IPS-15b (cell line): ENCODE measurements at regions not wholly inside any gene's neighbourhood (a gene's known extent, or its start where the extent isn't known, plus 50 kb on each side); places are given as distances from the start of the nearest gene placed in this dataset.

Experiments used
- H3K27me3 ChIP-seq: one replicate; pipeline ENCODE4 v1.6.1; 2013; ENCODE audit warnings: low read length; ENCODE audit not compliant: control insufficient read depth, insufficient read depth
- H3K36me3 ChIP-seq: one replicate; pipeline ENCODE4 v1.6.1; 2013; ENCODE audit warnings: low read length; ENCODE audit not compliant: control insufficient read depth, insufficient read depth
- H3K4me1 ChIP-seq: one replicate; pipeline ENCODE4 v1.6.1; 2013; ENCODE audit warnings: mild to moderate bottlenecking, low read length; ENCODE audit not compliant: control insufficient read depth, insufficient read depth
- H3K4me3 ChIP-seq: one replicate; pipeline ENCODE4 v1.5.1; 2013; ENCODE audit warnings: low read depth, low read length
- H3K9ac ChIP-seq: one replicate; pipeline ENCODE4 v1.6.1; 2013; ENCODE audit warnings: low read depth, mild to moderate bottlenecking, low read length
- H3K9me3 ChIP-seq: one replicate; pipeline ENCODE4 v1.6.1; 2013; ENCODE audit warnings: mild to moderate bottlenecking, low read length; ENCODE audit not compliant: control insufficient read depth, insufficient read depth

GRCh38 chr22:47236161-47236560 is 473.7 kb downstream of the TBC1D22A start:
- H3K4me1 ChIP-seq = no peaks in the 10 kb centered on the region
- H3K4me3 ChIP-seq = no peak overlapping the region
- peaks cover 23% of the 10 kb centered on the region for H3K9me3 ChIP-seq
- H3K27me3 ChIP-seq = no peaks in the 10 kb centered on the region
- H3K36me3 ChIP-seq = peaks cover 2% of the 10 kb centered on the region
- no peak overlapping the region for H3K9ac ChIP-seq

GRCh38 chr22:47233316-47234243 is 471.1 kb downstream of the TBC1D22A start:
- H3K36me3 ChIP-seq = no peaks in the 10 kb centered on the region
- H3K4me3 ChIP-seq = no peak overlapping the region
- peaks cover 28% of the 10 kb centered on the region for H3K9me3 ChIP-seq
- no peaks in the 10 kb centered on the region for H3K27me3 ChIP-seq
- no peaks in the 10 kb centered on the region for H3K4me1 ChIP-seq
- H3K9ac ChIP-seq = no peak overlapping the region

GRCh38 chr22:47232753-47233152 is 470.3 kb downstream of the TBC1D22A start:
- H3K9me3 ChIP-seq = peaks cover 28% of the 10 kb centered on the region
- no peak overlapping the region for H3K9ac ChIP-seq

GRCh38 chr22:47232197-47232596 is 469.7 kb downstream of the TBC1D22A start:
- no peaks in the 10 kb centered on the region for H3K36me3 ChIP-seq
- H3K9ac ChIP-seq = no peak overlapping the region
- H3K27me3 ChIP-seq = no peaks in the 10 kb centered on the region
- no peak overlapping the region for H3K4me3 ChIP-seq
- H3K9me3 ChIP-seq = peaks cover 28% of the 10 kb centered on the region
- H3K4me1 ChIP-seq = no peaks in the 10 kb centered on the region

More at GRCh38 chr22:47232753-47233152, 470.3 kb downstream of the TBC1D22A start:
- Histone ChIP-seq H3K36me3 (no peaks in the 10 kb centered on the region), H3K4me3 (no peak overlapping the region), H3K27me3 (no peaks in the 10 kb centered on the region), H3K4me1 (no peaks in the 10 kb centered on the region)

GRCh38 chr22:47231759-47232158 is 469.3 kb downstream of the TBC1D22A start:
- H3K9ac ChIP-seq = no peak overlapping the region
- H3K9me3 ChIP-seq = peaks cover 28% of the 10 kb centered on the region
- no peaks in the 10 kb centered on the region for H3K27me3 ChIP-seq
- H3K4me1 ChIP-seq = no peaks in the 10 kb centered on the region
- no peaks in the 10 kb centered on the region for H3K36me3 ChIP-seq
- no peak overlapping the region for H3K4me3 ChIP-seq

- Histone ChIP-seq H3K4me3 (no peak overlapping the region), H3K9me3 (peaks cover 26% of the 10 kb centered on the region), H3K36me3 (no peaks in the 10 kb centered on the region), H3K9ac (no peak overlapping the region), H3K27me3 (no peaks in the 10 kb centered on the region), H3K4me1 (no peaks in the 10 kb centered on the region)
Observed at GRCh38 chr22:47230741-47231140, 468.3 kb downstream of the TBC1D22A start.

- Histone ChIP-seq H3K9ac (no peak overlapping the region), H3K4me1 (no peaks in the 10 kb centered on the region), H3K4me3 (no peak overlapping the region), H3K36me3 (no peaks in the 10 kb centered on the region), H3K9me3 (peaks cover 24% of the 10 kb centered on the region), H3K27me3 (no peaks in the 10 kb centered on the region)
Observed at GRCh38 chr22:47230251-47230650, 467.8 kb downstream of the TBC1D22A start.

GRCh38 chr22:47228767-47229166 is 466.3 kb downstream of the TBC1D22A start:
- H3K27me3 ChIP-seq = no peaks in the 10 kb centered on the region
- peaks cover 28% of the 10 kb centered on the region for H3K9me3 ChIP-seq
- H3K36me3 ChIP-seq = no peaks in the 10 kb centered on the region
- no peak overlapping the region for H3K9ac ChIP-seq
- no peak overlapping the region for H3K4me3 ChIP-seq
- H3K4me1 ChIP-seq = no peaks in the 10 kb centered on the region

- Histone ChIP-seq H3K9me3 (peaks cover 23% of the 10 kb centered on the region), H3K4me1 (no peaks in the 10 kb centered on the region), H3K27me3 (no peaks in the 10 kb centered on the region), H3K36me3 (no peaks in the 10 kb centered on the region), H3K4me3 (no peak overlapping the region), H3K9ac (no peak overlapping the region)
Observed at GRCh38 chr22:47225931-47226633, 463.6 kb downstream of the TBC1D22A start.

- Histone ChIP-seq H3K36me3 (no peaks in the 10 kb centered on the region), H3K9me3 (peaks cover 31% of the 10 kb centered on the region), H3K4me3 (no peak overlapping the region), H3K4me1 (no peaks in the 10 kb centered on the region), H3K27me3 (no peaks in the 10 kb centered on the region), H3K9ac (no peak overlapping the region)
Observed at GRCh38 chr22:47225080-47225930, 462.9 kb downstream of the TBC1D22A start.
